MCF 10A (cell line): ENCODE measurements at regions not wholly inside any gene's neighbourhood (a gene's known extent, or its start where the extent isn't known, plus 50 kb on each side); places are given as distances from the start of the nearest gene placed in this dataset.

Source experiments
- BruUV-seq: library from RNA; stranded (reverse); fragments of 400-500 nt; replicated peaks from 2 replicates; lab custom pipeline; 2021; lab: Mats Ljungman, UMichigan
- CTCF ChIA-PET: fragments of 300-600 bp; sonication (Branson Sonifier 250); formaldehyde crosslinking; extraction: SDS; loops from one replicate; lab custom pipeline; 2021; ENCODE audit warnings: antibody characterized with exemption, inconsistent platforms; lab: Yijun Ruan, JAX
- POLR2A ChIA-PET: fragments of 300-600, 350-650 bp; sonication (Branson Sonifier 250); formaldehyde crosslinking; extraction: SDS; loops from one replicate; lab custom pipeline; 2020; ENCODE audit warnings: antibody characterized with exemption, inconsistent platforms; lab: Yijun Ruan, JAX
- DNase-seq: peaks from one replicate; pipeline ENCODE4 v3.0.0-alpha.2; 2018; ENCODE audit not compliant: unreplicated experiment
- H3K27ac Mint-ChIP-seq: one replicate; pipeline ENCODE4 v1.8.0; 2022; ENCODE audit warnings: mild to moderate bottlenecking, low read depth, mixed read lengths; ENCODE audit not compliant: unreplicated experiment
- H3K27me3 Mint-ChIP-seq: one replicate; pipeline ENCODE4 v1.8.0; 2022; ENCODE audit warnings: mixed read lengths; ENCODE audit not compliant: insufficient read depth, unreplicated experiment
- H3K36me3 Mint-ChIP-seq: one replicate; pipeline ENCODE4 v1.8.0; 2022; ENCODE audit warnings: mild to moderate bottlenecking, moderate library complexity, mixed read lengths; ENCODE audit not compliant: insufficient read depth, unreplicated experiment
- H3K4me1 Mint-ChIP-seq: one replicate; pipeline ENCODE4 v1.8.0; 2022; ENCODE audit warnings: mixed read lengths; ENCODE audit not compliant: insufficient read depth, unreplicated experiment
- H3K4me3 Mint-ChIP-seq: one replicate; pipeline ENCODE4 v1.8.0; 2022; ENCODE audit warnings: mild to moderate bottlenecking, moderate library complexity, mixed read lengths; ENCODE audit not compliant: unreplicated experiment
- H3K9me3 Mint-ChIP-seq: one replicate; pipeline ENCODE4 v1.8.0; 2022; ENCODE audit warnings: mixed read lengths; ENCODE audit not compliant: unreplicated experiment
- intact Hi-C: fragments of 100-400 bp; cut with micrococcal nuclease; formaldehyde crosslinking; loops from 2 replicates; pipeline ENCODE4 v1.14.1; 2022
- TF ChIP-seq, protein P1 (sequence below): fragments of 200-600 bp; IDR thresholded peaks from one replicate; pipeline ENCODE4 v1.8.0; 2022; ENCODE audit warnings: antibody characterized with exemption, mild to moderate bottlenecking; ENCODE audit not compliant: unreplicated experiment

DNA sequence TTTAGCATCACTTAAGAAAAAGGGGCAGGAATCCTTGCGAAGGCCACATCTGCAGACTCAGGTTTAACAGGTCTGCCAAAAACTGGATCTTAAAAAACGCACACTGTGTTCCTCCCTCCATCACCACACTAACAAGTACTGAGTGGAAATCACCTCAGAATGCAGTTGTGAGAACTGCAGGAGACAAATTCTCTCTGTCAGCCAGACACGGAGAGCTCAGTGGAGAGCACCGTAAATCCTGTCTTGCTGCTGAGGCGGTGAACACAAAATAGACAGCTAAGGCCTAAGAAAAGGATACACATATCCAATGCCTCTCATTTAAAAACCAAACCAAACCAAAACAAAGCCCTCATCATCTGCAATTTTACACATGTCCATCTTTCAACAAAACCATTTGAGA, 1287.6 kb downstream of the EFNB2 start:
- no peak overlapping the region for H3K27ac Mint-ChIP-seq
- POLR2A ChIA-PET, result interaction anchor here (0.9 kb wide), 1 partner anchor 670 kb away, joined by 3 read pairs; no protein-coding TSS in a partner anchor

DNA sequence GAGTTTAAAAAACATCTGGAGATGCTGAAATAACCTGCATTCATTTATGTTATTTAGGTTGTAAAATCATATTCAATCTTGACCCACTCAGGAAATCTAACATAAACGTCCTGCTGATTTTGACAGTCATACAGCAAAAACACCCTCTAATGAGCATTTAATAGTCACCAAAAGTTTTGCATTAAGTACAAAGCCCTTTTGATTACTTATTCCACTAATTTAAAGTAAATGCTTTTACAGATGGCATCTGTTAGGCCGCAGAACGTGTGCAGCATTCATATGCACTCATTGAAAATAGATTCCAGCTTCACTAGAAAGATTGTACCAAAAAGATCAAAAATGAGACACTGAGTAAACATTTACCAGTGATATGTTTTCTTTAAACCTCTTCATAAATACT, 1295.1 kb downstream of the EFNB2 start:
- BruUV-seq, result no TSS peak
- no peaks in the 10 kb centered on the region for H3K4me1 Mint-ChIP-seq
- POLR2A ChIA-PET, result no interaction called here
- no peak overlapping the region for H3K27ac Mint-ChIP-seq
- TF ChIP-seq, protein P1, sequence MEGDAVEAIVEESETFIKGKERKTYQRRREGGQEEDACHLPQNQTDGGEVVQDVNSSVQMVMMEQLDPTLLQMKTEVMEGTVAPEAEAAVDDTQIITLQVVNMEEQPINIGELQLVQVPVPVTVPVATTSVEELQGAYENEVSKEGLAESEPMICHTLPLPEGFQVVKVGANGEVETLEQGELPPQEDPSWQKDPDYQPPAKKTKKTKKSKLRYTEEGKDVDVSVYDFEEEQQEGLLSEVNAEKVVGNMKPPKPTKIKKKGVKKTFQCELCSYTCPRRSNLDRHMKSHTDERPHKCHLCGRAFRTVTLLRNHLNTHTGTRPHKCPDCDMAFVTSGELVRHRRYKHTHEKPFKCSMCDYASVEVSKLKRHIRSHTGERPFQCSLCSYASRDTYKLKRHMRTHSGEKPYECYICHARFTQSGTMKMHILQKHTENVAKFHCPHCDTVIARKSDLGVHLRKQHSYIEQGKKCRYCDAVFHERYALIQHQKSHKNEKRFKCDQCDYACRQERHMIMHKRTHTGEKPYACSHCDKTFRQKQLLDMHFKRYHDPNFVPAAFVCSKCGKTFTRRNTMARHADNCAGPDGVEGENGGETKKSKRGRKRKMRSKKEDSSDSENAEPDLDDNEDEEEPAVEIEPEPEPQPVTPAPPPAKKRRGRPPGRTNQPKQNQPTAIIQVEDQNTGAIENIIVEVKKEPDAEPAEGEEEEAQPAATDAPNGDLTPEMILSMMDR, result no peak
- H3K36me3 Mint-ChIP-seq, result no peaks in the 10 kb centered on the region
- DNase-seq, result no peak
- H3K9me3 Mint-ChIP-seq, result no peaks in the 10 kb centered on the region
- no peak overlapping the region for H3K4me3 Mint-ChIP-seq
- CTCF ChIA-PET, result no interaction called here
- intact Hi-C loops, result no loop called here
- H3K27me3 Mint-ChIP-seq, result no peaks in the 10 kb centered on the region

More for the DNA sequence above, 1287.6 kb downstream of the EFNB2 start:
- TF ChIP-seq, protein P1, result no peak
- Mint-ChIP-seq H3K9me3 (no peaks in the 10 kb centered on the region), H3K27me3 (no peaks in the 10 kb centered on the region), H3K4me1 (no peaks in the 10 kb centered on the region), H3K36me3 (no peaks in the 10 kb centered on the region), H3K4me3 (no peak overlapping the region)
- DNase-seq, result no peak
- CTCF ChIA-PET, result interaction anchor here (0.8 to 1.1 kb wide), 2 partner anchors 475 to 675 kb away, joined by 3 to 4 read pairs; no protein-coding TSS in a partner anchor
- BruUV-seq, result no TSS peak
- intact Hi-C loops, result no loop called here

DNA sequence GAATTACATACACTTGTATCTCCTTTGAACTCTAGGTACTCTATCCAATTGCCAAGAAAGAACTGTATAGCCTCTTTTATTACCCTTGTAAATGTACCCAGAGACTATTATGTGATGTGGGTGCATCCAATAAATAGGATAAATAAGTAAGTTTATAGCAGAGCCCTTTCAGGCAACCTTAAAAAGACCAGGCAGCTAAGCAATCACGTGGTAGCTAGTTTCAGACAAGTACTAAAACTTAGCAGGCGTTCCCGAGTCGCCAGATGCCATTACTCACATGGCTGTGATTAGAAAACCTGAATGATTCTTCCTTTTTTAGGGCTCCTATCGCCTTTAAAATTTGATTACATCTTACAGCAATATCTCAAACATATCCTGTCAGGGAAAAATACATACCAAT, 1303.0 kb downstream of the EFNB2 start:
- BruUV-seq, result no TSS peak
- DNase-seq, result no peak
- Mint-ChIP-seq H3K4me1 (no peaks in the 10 kb centered on the region), H3K36me3 (no peaks in the 10 kb centered on the region), H3K9me3 (peaks cover 10% of the 10 kb centered on the region), H3K4me3 (no peak overlapping the region), H3K27me3 (no peaks in the 10 kb centered on the region), H3K27ac (no peak overlapping the region)
- ChIA-PET POLR2A (no interaction called here), CTCF (no interaction called here)
- TF ChIP-seq, protein P1, result no peak
- intact Hi-C loops, result no loop called here

DNA sequence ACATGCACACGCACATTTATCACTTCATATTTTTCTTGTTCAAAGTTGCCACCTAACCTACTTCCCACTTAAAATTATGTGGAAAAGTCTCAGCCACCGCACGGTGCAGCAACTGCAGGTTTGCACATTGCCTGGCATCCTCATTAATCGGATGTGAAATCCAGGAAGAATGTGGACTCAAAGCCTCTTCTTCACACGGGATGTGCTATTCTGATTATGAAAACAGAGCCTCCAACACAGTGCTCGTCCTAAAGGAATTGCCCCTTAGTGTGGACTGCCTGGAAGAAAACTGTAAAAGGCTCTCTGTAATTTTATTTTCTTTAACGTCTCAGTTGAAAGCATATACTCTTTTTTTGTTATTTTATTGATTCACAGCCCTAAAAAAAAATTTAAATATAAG, 1303.5 kb downstream of the EFNB2 start:
- ChIA-PET POLR2A (interaction anchor here (0.5 kb wide), 1 partner anchor 41 kb away, joined by 3 read pairs; no protein-coding TSS in a partner anchor), CTCF (no interaction called here)
- H3K27ac Mint-ChIP-seq, result no peak overlapping the region
- DNase-seq, result no peak
- no peaks in the 10 kb centered on the region for H3K27me3 Mint-ChIP-seq
- intact Hi-C loops, result no loop called here
- TF ChIP-seq, protein P1, result no peak
- peaks cover 10% of the 10 kb centered on the region for H3K9me3 Mint-ChIP-seq
- H3K4me3 Mint-ChIP-seq, result no peak overlapping the region
- BruUV-seq, result no TSS peak
- no peaks in the 10 kb centered on the region for H3K4me1 Mint-ChIP-seq
- no peaks in the 10 kb centered on the region for H3K36me3 Mint-ChIP-seq
